A673 (cell line): ENCODE measurements at regions not wholly inside any gene's neighbourhood (a gene's known extent, or its start where the extent isn't known, plus 50 kb on each side); places are given as distances from the start of the nearest gene placed in this dataset.
"Not testable (repeated sequence)": the region's sequence is repeated elsewhere in the genome, so short reads cannot be mapped to it uniquely, and the experiment has no call there.

ENCODE experiments used
- BruUV-seq: library from RNA; stranded (reverse); fragments of 400-500 nt; replicated peaks from 2 replicates; lab custom pipeline; 2021; lab: Mats Ljungman, UMichigan
- CTCF ChIA-PET: fragments of 300-600 bp; sonication (Branson Sonifier 250); formaldehyde crosslinking; loops from one replicate; lab custom pipeline; 2022; ENCODE audit warnings: antibody characterized with exemption; lab: Charles Lee
- POLR2A ChIA-PET: fragments of 300-600 bp; sonication (Branson Sonifier 250); formaldehyde crosslinking; loops from one replicate; lab custom pipeline; 2022; ENCODE audit warnings: antibody characterized with exemption; ENCODE audit not compliant: low non-redundant PET; lab: Charles Lee
- DNase-seq: peaks from one replicate; pipeline ENCODE4 v3.0.0-alpha.2; 2015; ENCODE audit warnings: low spot score
- H3K27ac ChIP-seq: fragments of 200-600 bp; sonication (generic); 2 replicates; pipeline ENCODE4 v1.5.1; 2016; ENCODE audit warnings: mixed run types, low read depth, mild to moderate bottlenecking, mixed read lengths, antibody characterized with exemption, low read length; ENCODE audit not compliant: poor library complexity, severe bottlenecking
- H3K27me3 ChIP-seq: fragments of 200-600 bp; sonication (generic); replicated peaks from 2 replicates; pipeline ENCODE4 v1.6.1; 2017; ENCODE audit warnings: mixed run types, low read depth, mild to moderate bottlenecking, mixed read lengths, antibody characterized with exemption, low read length; ENCODE audit not compliant: insufficient read depth, poor library complexity
- H3K36me3 ChIP-seq: fragments of 200-600 bp; sonication (generic); 2 replicates; pipeline ENCODE4 v1.6.1; 2016; ENCODE audit warnings: mixed run types, mild to moderate bottlenecking, mixed read lengths, antibody characterized with exemption, low read length; ENCODE audit not compliant: insufficient read depth, poor library complexity, severe bottlenecking
- H3K4me1 ChIP-seq: fragments of 200-600 bp; sonication (generic); 2 replicates; pipeline ENCODE4 v1.6.1; 2017; ENCODE audit warnings: mixed run types, mild to moderate bottlenecking, mixed read lengths, antibody characterized with exemption, low read length; ENCODE audit not compliant: insufficient read depth, poor library complexity, severe bottlenecking
- H3K4me3 ChIP-seq: fragments of 200-600 bp; sonication (generic); 2 replicates; pipeline ENCODE4 v1.5.1; 2016; ENCODE audit warnings: low read depth, mixed run types, mild to moderate bottlenecking, mixed read lengths, low read length; ENCODE audit not compliant: poor library complexity, severe bottlenecking
- H3K9me3 ChIP-seq: fragments of 200-600 bp; sonication (generic); 2 replicates; pipeline ENCODE4 v1.6.1; 2016; ENCODE audit warnings: mixed run types, low read depth, mild to moderate bottlenecking, mixed read lengths, antibody characterized with exemption, low read length; ENCODE audit not compliant: poor library complexity, severe bottlenecking
- CTCF ChIP-seq: fragments of 300-800, 200-600 bp; sonication (generic); conservative IDR thresholded peaks from 2 replicates; pipeline ENCODE4 v1.5.1; 2017; ENCODE audit warnings: low read depth, mild to moderate bottlenecking, antibody characterized with exemption, low read length, moderate library complexity, mixed read lengths
- EZH2 ChIP-seq: fragments of 200-600 bp; sonication (generic); IDR thresholded peaks from 2 replicates; pipeline ENCODE4 v1.6.1; 2017; ENCODE audit warnings: borderline replicate concordance, low read depth, mild to moderate bottlenecking, mixed read lengths, antibody characterized with exemption, low read length; ENCODE audit not compliant: poor library complexity, severe bottlenecking
- intact Hi-C: fragments of 100-400 bp; cut with micrococcal nuclease; formaldehyde crosslinking; loops from one replicate; pipeline ENCODE4 v1.10.0; 2022; ENCODE audit not compliant: unreplicated experiment

GRCh38 chr5:33129309-33129708 lies 311.5 kb upstream of the TARS1 start:
- Histone ChIP-seq H3K27ac (no peak overlapping the region), H3K9me3 (no peaks in the 10 kb centered on the region), H3K36me3 (no peaks in the 10 kb centered on the region), H3K4me3 (no peak overlapping the region), H3K27me3 (no peaks in the 10 kb centered on the region), H3K4me1 (no peaks in the 10 kb centered on the region)
- POLR2A ChIA-PET = no interaction called here
- CTCF ChIA-PET = no interaction called here
- no peak for TF ChIP-seq CTCF
- TF ChIP-seq EZH2 = no peak
- intact Hi-C loops = no loop called here
- no peak for DNase-seq
- no TSS peak for BruUV-seq

- H3K27me3 ChIP-seq = no peaks in the 10 kb centered on the region
- no TSS peak for BruUV-seq
- no peaks in the 10 kb centered on the region for H3K36me3 ChIP-seq
- intact Hi-C loops = no loop called here
- CTCF ChIA-PET = no interaction called here
- no peak overlapping the region for H3K27ac ChIP-seq
- no peak overlapping the region for H3K4me3 ChIP-seq
- no peaks in the 10 kb centered on the region for H3K4me1 ChIP-seq
- DNase-seq = no peak
- H3K9me3 ChIP-seq = peaks cover 18% of the 10 kb centered on the region
- no peak for TF ChIP-seq EZH2
- TF ChIP-seq CTCF = no peak
- POLR2A ChIA-PET = interaction anchor here (0.6 kb wide), 1 partner anchor 531 kb away, joined by 15 read pairs; no protein-coding TSS in a partner anchor
Observed at GRCh38 chr5:33136785-33137184, 304.0 kb upstream of the TARS1 start.

GRCh38 chr5:33138145-33138544 lies 302.6 kb upstream of the TARS1 start:
- H3K27ac ChIP-seq, intact Hi-C loops, H3K4me3 ChIP-seq, DNase-seq, BruUV-seq, H3K36me3 ChIP-seq, H3K27me3 ChIP-seq, H3K4me1 ChIP-seq, POLR2A ChIA-PET, CTCF ChIA-PET: not testable (repeated sequence)
- peaks cover 18% of the 10 kb centered on the region for H3K9me3 ChIP-seq

GRCh38 chr5:33143405-33144123 lies 297.2 kb upstream of the TARS1 start:
- BruUV-seq = no TSS peak
- intact Hi-C loops = no loop called here
- Histone ChIP-seq H3K27ac (no peak overlapping the region), H3K36me3 (no peaks in the 10 kb centered on the region), H3K4me3 (no peak overlapping the region), H3K4me1 (no peaks in the 10 kb centered on the region), H3K9me3 (no peaks in the 10 kb centered on the region), H3K27me3 (no peaks in the 10 kb centered on the region)
- CTCF ChIA-PET = no interaction called here
- no peak for DNase-seq
- TF ChIP-seq EZH2 (no peak), CTCF (no peak)
- POLR2A ChIA-PET = no interaction called here
